WTC11 (cell line): ENCODE measurements at regions not wholly inside any gene's neighbourhood (a gene's known extent, or its start where the extent isn't known, plus 50 kb on each side); places are given as distances from the start of the nearest gene placed in this dataset.

Source experiments
- ATAC-seq: fragments of 200-7000 bp; cut with Tn5 transposase; 2 replicates; pipeline ENCODE4 v1.10.0; 2021; ENCODE audit warnings: mild to moderate bottlenecking, moderate library complexity
- CTCF ChIA-PET: fragments of 300-600 bp; sonication (Branson Sonifier 250); formaldehyde crosslinking; loops from one replicate; lab custom pipeline; 2021; ENCODE audit warnings: antibody characterized with exemption; lab: Charles Lee
- POLR2A ChIA-PET: fragments of 350-600 bp; sonication (Branson Sonifier 250); formaldehyde crosslinking; loops from one replicate; lab custom pipeline; 2021; ENCODE audit warnings: antibody characterized with exemption; lab: Charles Lee
- DNase-seq: peaks from one replicate; pipeline ENCODE4 v3.0.0; 2021; ENCODE audit warnings: low spot score
- H3K27ac Mint-ChIP-seq: 2 replicates; pipeline ENCODE4 v1.8.0; 2021; ENCODE audit warnings: mixed read lengths
- H3K27me3 Mint-ChIP-seq: 2 replicates; pipeline ENCODE4 v1.8.0; 2021; ENCODE audit warnings: low read depth, mild to moderate bottlenecking, moderate library complexity, mixed read lengths
- H3K36me3 Mint-ChIP-seq: 2 replicates; pipeline ENCODE4 v1.8.0; 2021; ENCODE audit warnings: mixed read lengths
- H3K4me1 Mint-ChIP-seq: 2 replicates; pipeline ENCODE4 v1.8.0; 2022; ENCODE audit warnings: mixed read lengths
- H3K4me3 Mint-ChIP-seq: 2 replicates; pipeline ENCODE4 v1.8.0; 2021; ENCODE audit warnings: mild to moderate bottlenecking, moderate library complexity, mixed read lengths
- H3K9me3 Mint-ChIP-seq: 2 replicates; pipeline ENCODE4 v1.8.0; 2021; ENCODE audit warnings: mixed read lengths
- CREB1 ChIP-seq: sonication (generic); formaldehyde crosslinking; IDR thresholded peaks from 2 replicates; pipeline ENCODE4 v1.8.0; 2023; ENCODE audit warnings: mild to moderate bottlenecking, missing genetic modification reagents
- ESRRA ChIP-seq: sonication (generic); formaldehyde crosslinking; IDR thresholded peaks from 2 replicates; pipeline ENCODE4 v1.8.1; 2022; ENCODE audit warnings: mild to moderate bottlenecking, missing genetic modification reagents, borderline replicate concordance
- ETV6 ChIP-seq: sonication (generic); formaldehyde crosslinking; IDR thresholded peaks from 2 replicates; pipeline ENCODE4 v1.8.1; 2022; ENCODE audit warnings: mild to moderate bottlenecking, missing genetic modification reagents
- GRHL2 ChIP-seq: fragments of 250-450 bp; sonication (Bioruptor Pico); IDR thresholded peaks from 2 replicates; pipeline ENCODE4 v1.8.0; 2022; ENCODE audit warnings: mild to moderate bottlenecking, moderate library complexity; ENCODE audit not compliant: insufficient replicate concordance, severe bottlenecking
- NFE2L1 ChIP-seq: sonication (generic); formaldehyde crosslinking; IDR thresholded peaks from 2 replicates; pipeline ENCODE4 v1.8.1; 2023; ENCODE audit warnings: missing genetic modification reagents
- NR2C2 ChIP-seq: sonication (generic); formaldehyde crosslinking; IDR thresholded peaks from 2 replicates; pipeline ENCODE4 v1.8.0; 2022; ENCODE audit warnings: mild to moderate bottlenecking, missing genetic modification reagents
- RELA ChIP-seq: sonication (generic); formaldehyde crosslinking; IDR thresholded peaks from 2 replicates; pipeline ENCODE4 v1.8.1; 2022; ENCODE audit warnings: missing genetic modification reagents, mild to moderate bottlenecking, borderline replicate concordance
- TEAD1 ChIP-seq: sonication (generic); formaldehyde crosslinking; IDR thresholded peaks from 2 replicates; pipeline ENCODE4 v1.8.0; 2022; ENCODE audit warnings: mild to moderate bottlenecking, missing genetic modification reagents
- ZNF121 ChIP-seq: sonication (generic); formaldehyde crosslinking; IDR thresholded peaks from 2 replicates; pipeline ENCODE4 v1.8.0; 2023; ENCODE audit warnings: missing genetic modification reagents
- ZNF671 ChIP-seq: fragments of 250-450 bp; sonication (Bioruptor Pico); IDR thresholded peaks from 2 replicates; pipeline ENCODE4 v1.8.0; 2021; ENCODE audit warnings: mild to moderate bottlenecking
- TF ChIP-seq, protein P1 (sequence below): sonication (generic); formaldehyde crosslinking; IDR thresholded peaks from 2 replicates; pipeline ENCODE4 v1.8.1; 2022; ENCODE audit warnings: low read depth, missing genetic modification reagents, borderline replicate concordance
- TF ChIP-seq, protein P2 (sequence below): sonication (generic); formaldehyde crosslinking; IDR thresholded peaks from 2 replicates; pipeline ENCODE4 v1.8.1; 2023; ENCODE audit warnings: mild to moderate bottlenecking, missing genetic modification reagents, moderate library complexity
- TF ChIP-seq, protein P3 (sequence below): sonication (generic); formaldehyde crosslinking; conservative IDR thresholded peaks from 2 replicates; pipeline ENCODE4 v1.8.1; 2023; ENCODE audit warnings: mild to moderate bottlenecking, low read depth, missing genetic modification reagents, moderate library complexity
- TF ChIP-seq, protein P4 (sequence below): fragments of 250-450 bp; sonication (Bioruptor Pico); conservative IDR thresholded peaks from 2 replicates; pipeline ENCODE4 v1.9.0; 2021; ENCODE audit warnings: mild to moderate bottlenecking
- TF ChIP-seq, protein P5 (sequence below): sonication (generic); formaldehyde crosslinking; IDR thresholded peaks from 2 replicates; pipeline ENCODE4 v1.8.0; 2022; ENCODE audit warnings: mild to moderate bottlenecking, missing genetic modification reagents
- TF ChIP-seq, protein P6 (sequence below): sonication (generic); formaldehyde crosslinking; IDR thresholded peaks from 2 replicates; pipeline ENCODE4 v1.8.1; 2023; ENCODE audit warnings: mild to moderate bottlenecking, missing genetic modification reagents

DNA sequence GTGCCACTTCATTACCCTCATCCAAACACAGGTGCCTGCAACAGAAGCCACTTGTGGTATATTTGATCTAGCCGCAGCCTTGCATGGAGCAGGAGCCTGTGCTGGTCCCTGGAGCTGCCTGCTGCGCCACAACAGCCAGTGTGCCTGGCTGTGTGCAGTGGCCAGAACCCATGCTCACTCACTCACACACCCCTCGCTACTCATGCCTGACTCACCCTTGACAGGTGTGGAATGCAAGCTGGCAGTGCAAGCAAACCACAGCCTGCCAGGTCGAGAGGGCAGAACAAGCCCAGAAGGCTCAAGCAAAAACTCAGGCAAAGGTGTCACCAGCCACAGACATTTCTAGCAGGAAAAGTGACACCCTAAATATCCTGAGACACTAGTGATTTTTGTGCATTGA lies 1510.9 kb downstream of the KCNT2 start:
- Mint-ChIP-seq H3K4me3 (no peak overlapping the region), H3K9me3 (no peaks in the 10 kb centered on the region), H3K27me3 (no peaks in the 10 kb centered on the region), H3K36me3 (no peaks in the 10 kb centered on the region), H3K27ac (no peak overlapping the region), H3K4me1 (no peaks in the 10 kb centered on the region)
- DNase-seq (no peak), ATAC-seq (no peak)
- ChIA-PET CTCF (no interaction called here), POLR2A (no interaction called here)
- TF ChIP-seq, protein P1, sequence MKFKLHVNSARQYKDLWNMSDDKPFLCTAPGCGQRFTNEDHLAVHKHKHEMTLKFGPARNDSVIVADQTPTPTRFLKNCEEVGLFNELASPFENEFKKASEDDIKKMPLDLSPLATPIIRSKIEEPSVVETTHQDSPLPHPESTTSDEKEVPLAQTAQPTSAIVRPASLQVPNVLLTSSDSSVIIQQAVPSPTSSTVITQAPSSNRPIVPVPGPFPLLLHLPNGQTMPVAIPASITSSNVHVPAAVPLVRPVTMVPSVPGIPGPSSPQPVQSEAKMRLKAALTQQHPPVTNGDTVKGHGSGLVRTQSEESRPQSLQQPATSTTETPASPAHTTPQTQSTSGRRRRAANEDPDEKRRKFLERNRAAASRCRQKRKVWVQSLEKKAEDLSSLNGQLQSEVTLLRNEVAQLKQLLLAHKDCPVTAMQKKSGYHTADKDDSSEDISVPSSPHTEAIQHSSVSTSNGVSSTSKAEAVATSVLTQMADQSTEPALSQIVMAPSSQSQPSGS (CRISPR knock-in tag), result no peak
- TF ChIP-seq, protein P2, sequence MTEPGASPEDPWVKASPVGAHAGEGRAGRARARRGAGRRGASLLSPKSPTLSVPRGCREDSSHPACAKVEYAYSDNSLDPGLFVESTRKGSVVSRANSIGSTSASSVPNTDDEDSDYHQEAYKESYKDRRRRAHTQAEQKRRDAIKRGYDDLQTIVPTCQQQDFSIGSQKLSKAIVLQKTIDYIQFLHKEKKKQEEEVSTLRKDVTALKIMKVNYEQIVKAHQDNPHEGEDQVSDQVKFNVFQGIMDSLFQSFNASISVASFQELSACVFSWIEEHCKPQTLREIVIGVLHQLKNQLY (CRISPR knock-in tag), result no peak
- TF ChIP-seq NFE2L1 (CRISPR knock-in tag) (no peak), ESRRA (CRISPR knock-in tag) (no peak), ETV6 (CRISPR knock-in tag) (no peak), CREB1 (CRISPR knock-in tag) (no peak), ZNF671 (CRISPR knock-in tag) (no peak), NR2C2 (CRISPR knock-in tag) (no peak), GRHL2 (CRISPR knock-in tag) (no peak), RELA (CRISPR knock-in tag) (no peak), TEAD1 (CRISPR knock-in tag) (no peak), ZNF121 (CRISPR knock-in tag) (no peak)
- TF ChIP-seq, protein P3, sequence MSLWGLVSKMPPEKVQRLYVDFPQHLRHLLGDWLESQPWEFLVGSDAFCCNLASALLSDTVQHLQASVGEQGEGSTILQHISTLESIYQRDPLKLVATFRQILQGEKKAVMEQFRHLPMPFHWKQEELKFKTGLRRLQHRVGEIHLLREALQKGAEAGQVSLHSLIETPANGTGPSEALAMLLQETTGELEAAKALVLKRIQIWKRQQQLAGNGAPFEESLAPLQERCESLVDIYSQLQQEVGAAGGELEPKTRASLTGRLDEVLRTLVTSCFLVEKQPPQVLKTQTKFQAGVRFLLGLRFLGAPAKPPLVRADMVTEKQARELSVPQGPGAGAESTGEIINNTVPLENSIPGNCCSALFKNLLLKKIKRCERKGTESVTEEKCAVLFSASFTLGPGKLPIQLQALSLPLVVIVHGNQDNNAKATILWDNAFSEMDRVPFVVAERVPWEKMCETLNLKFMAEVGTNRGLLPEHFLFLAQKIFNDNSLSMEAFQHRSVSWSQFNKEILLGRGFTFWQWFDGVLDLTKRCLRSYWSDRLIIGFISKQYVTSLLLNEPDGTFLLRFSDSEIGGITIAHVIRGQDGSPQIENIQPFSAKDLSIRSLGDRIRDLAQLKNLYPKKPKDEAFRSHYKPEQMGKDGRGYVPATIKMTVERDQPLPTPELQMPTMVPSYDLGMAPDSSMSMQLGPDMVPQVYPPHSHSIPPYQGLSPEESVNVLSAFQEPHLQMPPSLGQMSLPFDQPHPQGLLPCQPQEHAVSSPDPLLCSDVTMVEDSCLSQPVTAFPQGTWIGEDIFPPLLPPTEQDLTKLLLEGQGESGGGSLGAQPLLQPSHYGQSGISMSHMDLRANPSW (CRISPR knock-in tag), result no peak
- TF ChIP-seq, protein P4, sequence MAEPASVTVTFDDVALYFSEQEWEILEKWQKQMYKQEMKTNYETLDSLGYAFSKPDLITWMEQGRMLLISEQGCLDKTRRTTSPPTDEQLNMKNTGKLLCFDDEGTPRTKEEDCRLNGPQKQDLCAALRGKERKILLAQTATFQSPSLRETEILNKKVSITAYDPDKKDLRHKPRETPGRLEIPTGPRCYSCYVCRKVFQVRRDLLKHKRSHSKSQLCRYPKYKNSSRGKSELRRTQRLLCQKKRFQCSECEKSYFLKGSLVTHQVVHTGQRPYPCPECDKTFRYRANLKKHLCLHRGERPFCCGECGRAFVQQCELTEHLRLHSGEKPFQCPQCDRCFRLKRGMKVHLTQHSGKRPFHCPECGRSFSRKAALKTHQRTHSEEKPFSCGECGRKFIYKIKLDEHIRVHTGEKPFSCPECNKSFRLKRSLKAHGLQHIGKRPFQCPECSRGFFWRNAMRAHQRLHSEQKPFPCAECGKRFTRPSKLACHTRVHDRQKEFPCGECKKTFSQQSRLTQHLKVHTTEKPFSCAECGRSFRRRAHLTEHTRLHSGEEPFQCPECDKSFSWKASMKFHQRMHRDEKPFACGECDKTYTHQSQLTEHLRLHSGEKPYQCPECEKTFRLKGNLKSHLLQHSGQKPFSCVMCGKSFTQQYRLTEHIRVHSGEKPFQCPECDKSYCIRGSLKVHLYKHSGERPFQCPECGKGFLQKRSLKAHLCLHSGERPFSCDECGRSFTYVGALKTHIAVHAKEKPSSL (CRISPR knock-in tag), result no peak
- TF ChIP-seq, protein P5, sequence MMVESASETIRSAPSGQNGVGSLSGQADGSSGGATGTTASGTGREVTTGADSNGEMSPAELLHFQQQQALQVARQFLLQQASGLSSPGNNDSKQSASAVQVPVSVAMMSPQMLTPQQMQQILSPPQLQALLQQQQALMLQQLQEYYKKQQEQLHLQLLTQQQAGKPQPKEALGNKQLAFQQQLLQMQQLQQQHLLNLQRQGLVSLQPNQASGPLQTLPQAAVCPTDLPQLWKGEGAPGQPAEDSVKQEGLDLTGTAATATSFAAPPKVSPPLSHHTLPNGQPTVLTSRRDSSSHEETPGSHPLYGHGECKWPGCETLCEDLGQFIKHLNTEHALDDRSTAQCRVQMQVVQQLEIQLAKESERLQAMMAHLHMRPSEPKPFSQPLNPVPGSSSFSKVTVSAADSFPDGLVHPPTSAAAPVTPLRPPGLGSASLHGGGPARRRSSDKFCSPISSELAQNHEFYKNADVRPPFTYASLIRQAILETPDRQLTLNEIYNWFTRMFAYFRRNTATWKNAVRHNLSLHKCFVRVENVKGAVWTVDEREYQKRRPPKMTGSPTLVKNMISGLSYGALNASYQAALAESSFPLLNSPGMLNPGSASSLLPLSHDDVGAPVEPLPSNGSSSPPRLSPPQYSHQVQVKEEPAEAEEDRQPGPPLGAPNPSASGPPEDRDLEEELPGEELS (CRISPR knock-in tag), result no peak
- TF ChIP-seq, protein P6, sequence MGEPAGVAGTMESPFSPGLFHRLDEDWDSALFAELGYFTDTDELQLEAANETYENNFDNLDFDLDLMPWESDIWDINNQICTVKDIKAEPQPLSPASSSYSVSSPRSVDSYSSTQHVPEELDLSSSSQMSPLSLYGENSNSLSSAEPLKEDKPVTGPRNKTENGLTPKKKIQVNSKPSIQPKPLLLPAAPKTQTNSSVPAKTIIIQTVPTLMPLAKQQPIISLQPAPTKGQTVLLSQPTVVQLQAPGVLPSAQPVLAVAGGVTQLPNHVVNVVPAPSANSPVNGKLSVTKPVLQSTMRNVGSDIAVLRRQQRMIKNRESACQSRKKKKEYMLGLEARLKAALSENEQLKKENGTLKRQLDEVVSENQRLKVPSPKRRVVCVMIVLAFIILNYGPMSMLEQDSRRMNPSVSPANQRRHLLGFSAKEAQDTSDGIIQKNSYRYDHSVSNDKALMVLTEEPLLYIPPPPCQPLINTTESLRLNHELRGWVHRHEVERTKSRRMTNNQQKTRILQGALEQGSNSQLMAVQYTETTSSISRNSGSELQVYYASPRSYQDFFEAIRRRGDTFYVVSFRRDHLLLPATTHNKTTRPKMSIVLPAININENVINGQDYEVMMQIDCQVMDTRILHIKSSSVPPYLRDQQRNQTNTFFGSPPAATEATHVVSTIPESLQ (CRISPR knock-in tag), result no peak
